H1 (cell line): ENCODE measurements at regions not wholly inside any gene's neighbourhood (a gene's known extent, or its start where the extent isn't known, plus 50 kb on each side); places are given as distances from the start of the nearest gene placed in this dataset.

ENCODE experiments used
- CTCF ChIA-PET: fragments of 300-600 bp; sonication (Branson Sonifier 250); formaldehyde crosslinking; loops from one replicate; lab custom pipeline; 2021; ENCODE audit not compliant: partially characterized antibody; lab: Charles Lee
- POLR2A ChIA-PET: fragments of 300-600 bp; sonication (Branson Sonifier 250); formaldehyde crosslinking; loops from one replicate; lab custom pipeline; 2021; ENCODE audit warnings: inconsistent platforms; ENCODE audit not compliant: partially characterized antibody; lab: Charles Lee
- DNase-seq, 2 experiments: peaks; one replicate each; pipeline versions ENCODE4 v3.0.0 to v3.0.0-alpha.2; 2010 to 2022; ENCODE audit warnings: low spot score in 2 of 2, low read depth in 1 of 2, mixed read lengths in 1 of 2
- FAIRE-seq: peaks from 2 replicates; lab custom pipeline; 2011; peaks lifted over from hg19 to GRCh38; lab: Jason Lieb, UNC
- H2AFZ ChIP-seq: 2 replicates; pipeline ENCODE4 v1.8.1; 2012; ENCODE audit warnings: low read length, inconsistent platforms
- H2AK5ac ChIP-seq: 2 replicates; pipeline ENCODE4 v1.6.1; 2013; ENCODE audit warnings: low read depth, low read length
- H2BK120ac ChIP-seq: replicated peaks from 2 replicates; pipeline ENCODE3; 2013; ENCODE audit warnings: low read depth, low read length, inconsistent platforms
- H2BK12ac ChIP-seq: 2 replicates; pipeline ENCODE4 v1.6.1; 2013; ENCODE audit warnings: low read depth, low read length
- H2BK15ac ChIP-seq: 2 replicates; pipeline ENCODE4 v1.6.1; 2013; ENCODE audit warnings: low read length
- H2BK20ac ChIP-seq: 2 replicates; pipeline ENCODE4 v1.6.1; 2013; ENCODE audit warnings: low read length
- H2BK5ac ChIP-seq: 2 replicates; pipeline ENCODE4 v1.6.1; 2013; ENCODE audit warnings: low read depth, low read length
- H3K14ac ChIP-seq: 2 replicates; pipeline ENCODE4 v1.6.1; 2013; ENCODE audit warnings: inconsistent platforms; ENCODE audit not compliant: insufficient read length
- H3K18ac ChIP-seq: 2 replicates; pipeline ENCODE4 v1.6.1; 2013; ENCODE audit warnings: low read length; ENCODE audit errors: extremely low read depth
- H3K23ac ChIP-seq: 2 replicates; pipeline ENCODE4 v1.6.1; 2013; ENCODE audit warnings: inconsistent platforms; ENCODE audit not compliant: insufficient read length
- H3K23me2 ChIP-seq: 2 replicates; pipeline ENCODE4 v1.6.1; 2013; ENCODE audit warnings: low read depth, low read length
- H3K27ac ChIP-seq: 2 replicates; pipeline ENCODE4 v1.6.1; 2011; ENCODE audit warnings: low read depth, low read length, inconsistent platforms
- H3K27me3 ChIP-seq, 4 experiments: replicated peaks in 1 of 4; 1 replicate in 1 of 4; 2 replicates in 3 of 4; pipeline versions ENCODE4 v1.6.1 to v1.8.1; 2011 to 2013; ENCODE audit warnings: low read length in 3 of 4, mild to moderate bottlenecking in 3 of 4, inconsistent platforms in 2 of 4, mixed read lengths in 2 of 4, moderate library complexity in 1 of 4; ENCODE audit not compliant: control insufficient read depth in 3 of 4, insufficient read depth in 3 of 4; ENCODE audit errors: extremely low read depth in 1 of 4
- H3K36me3 ChIP-seq, 4 experiments: 2 replicates each; pipeline versions ENCODE4 v1.6.1 to v1.8.1; 2011 to 2013; ENCODE audit warnings: mild to moderate bottlenecking in 4 of 4, low read length in 3 of 4, moderate library complexity in 2 of 4, control low read depth in 1 of 4, inconsistent platforms in 1 of 4; ENCODE audit not compliant: insufficient read depth in 4 of 4, control insufficient read depth in 2 of 4
- H3K4ac ChIP-seq: replicated peaks from 2 replicates; pipeline ENCODE3; 2013; ENCODE audit warnings: low read length, low read depth, mixed read lengths, inconsistent platforms; ENCODE audit not compliant: insufficient read length
- H3K4me1 ChIP-seq, 4 experiments: replicated peaks in 1 of 4; 1 replicate in 1 of 4; 2 replicates in 3 of 4; pipeline versions ENCODE4 v1.6.1 to v1.8.1; 2011 to 2013; ENCODE audit warnings: low read length in 3 of 4, inconsistent platforms in 2 of 4, mixed read lengths in 1 of 4; ENCODE audit not compliant: insufficient read depth in 4 of 4, control insufficient read depth in 3 of 4
- H3K4me2 ChIP-seq, 2 experiments: 2 replicates each; pipeline versions ENCODE4 v1.6.1 to v1.8.1; 2011 to 2013; ENCODE audit warnings: low read depth in 2 of 2, low read length in 2 of 2, control low read depth in 1 of 2, inconsistent platforms in 1 of 2, mild to moderate bottlenecking in 1 of 2; ENCODE audit not compliant: insufficient read depth in 1 of 2
- H3K4me3 ChIP-seq, 4 experiments: fragments of 200-600, 300-600 bp in 1 of 4; sonication (generic), shearing (Covaris generic), sonication (Bioruptor Twin) in 1 of 4; 2 replicates each; pipeline versions ENCODE4 v1.5.1 to v1.8.1; 2011 to 2016; ENCODE audit warnings: low read length in 4 of 4, low read depth in 3 of 4, control low read depth in 2 of 4, inconsistent platforms in 2 of 4, mild to moderate bottlenecking in 2 of 4, mixed read lengths in 1 of 4, moderate library complexity in 1 of 4; ENCODE audit not compliant: insufficient read depth in 2 of 4; ENCODE audit errors: extremely low read depth in 1 of 4
- H3K56ac ChIP-seq: replicated peaks from 2 replicates; pipeline ENCODE3; 2013; ENCODE audit warnings: low read depth, mild to moderate bottlenecking, mixed read lengths, low read length, inconsistent platforms; ENCODE audit not compliant: insufficient read length
- H3K79me1 ChIP-seq: 2 replicates; pipeline ENCODE4 v1.6.1; 2013; ENCODE audit warnings: low read depth, low read length, control low read depth
- H3K79me2 ChIP-seq, 2 experiments: 2 replicates each; pipeline versions ENCODE4 v1.6.1 to v1.8.1; 2012 to 2013; ENCODE audit warnings: low read length in 2 of 2, mild to moderate bottlenecking in 2 of 2, inconsistent platforms in 1 of 2; ENCODE audit not compliant: insufficient read depth in 2 of 2, control insufficient read depth in 1 of 2
- H3K9ac ChIP-seq, 4 experiments: replicated peaks in 1 of 4; 1 replicate in 1 of 4; 2 replicates in 3 of 4; pipeline versions ENCODE4 v1.6.1 to v1.8.1; 2011 to 2013; ENCODE audit warnings: low read depth in 3 of 4, low read length in 3 of 4, control low read depth in 2 of 4, mild to moderate bottlenecking in 2 of 4, moderate library complexity in 2 of 4, inconsistent platforms in 1 of 4; ENCODE audit errors: extremely low read depth in 1 of 4
- H3K9me3 ChIP-seq, 2 experiments: 2 replicates each; pipeline versions ENCODE4 v1.6.1 to v1.8.1; 2012 to 2013; ENCODE audit warnings: mild to moderate bottlenecking in 2 of 2, moderate library complexity in 2 of 2, control low read depth in 1 of 2, inconsistent platforms in 1 of 2, low read depth in 1 of 2, low read length in 1 of 2, mixed read lengths in 1 of 2; ENCODE audit not compliant: insufficient read depth in 2 of 2
- H4K20me1 ChIP-seq, 2 experiments: replicated peaks in 1 of 2; 2 replicates each; pipeline versions ENCODE3 to v1.8.1; 2011 to 2013; ENCODE audit warnings: inconsistent platforms in 2 of 2, low read length in 2 of 2, mild to moderate bottlenecking in 1 of 2; ENCODE audit not compliant: insufficient read depth in 2 of 2, control insufficient read depth in 1 of 2
- H4K5ac ChIP-seq: 2 replicates; pipeline ENCODE4 v1.6.1; 2013; ENCODE audit warnings: low read length, low read depth, mixed read lengths, inconsistent platforms; ENCODE audit not compliant: insufficient read length
- H4K8ac ChIP-seq: 2 replicates; pipeline ENCODE4 v1.8.0; 2013; ENCODE audit warnings: mild to moderate bottlenecking, moderate library complexity, low read length, inconsistent platforms; ENCODE audit not compliant: insufficient read depth; ENCODE audit errors: extremely low read depth
- H4K91ac ChIP-seq: replicated peaks from 2 replicates; pipeline ENCODE3; 2013; ENCODE audit warnings: low read length, mixed read lengths, inconsistent platforms; ENCODE audit not compliant: insufficient read length
- ASH2L ChIP-seq: fragments of 200-600, 300-600 bp; sonication (generic); IDR thresholded peaks from one replicate; pipeline ENCODE4 v1.7.1; 2017; ENCODE audit warnings: low read length
- BACH1 ChIP-seq: IDR thresholded peaks from 2 replicates; pipeline ENCODE4 v1.6.1; 2012; ENCODE audit warnings: low read length, improper control_type of control experiment
- CTCF ChIP-seq, 3 experiments: IDR thresholded peaks; 1 replicate in 2 of 3; 2 replicates in 1 of 3; pipeline versions ENCODE4 v1.5.1 to v1.6.1; 2011; ENCODE audit warnings: low read length in 3 of 3, mild to moderate bottlenecking in 3 of 3, inconsistent platforms in 2 of 3, low read depth in 1 of 3, moderate library complexity in 1 of 3; ENCODE audit not compliant: insufficient read depth in 1 of 3; ENCODE audit errors: control extremely low read depth in 1 of 3
- GABPA ChIP-seq: IDR thresholded peaks from 2 replicates; pipeline ENCODE4 v1.6.1; 2011; ENCODE audit warnings: mild to moderate bottlenecking, low read length, moderate library complexity, borderline replicate concordance; ENCODE audit not compliant: insufficient read depth
- KDM4A ChIP-seq: IDR thresholded peaks from one replicate; pipeline ENCODE4 v1.7.1; 2012; ENCODE audit warnings: low read depth, mild to moderate bottlenecking, moderate library complexity, low read length, inconsistent platforms; ENCODE audit not compliant: severe bottlenecking
- NANOG ChIP-seq: IDR thresholded peaks from 2 replicates; pipeline ENCODE4 v1.6.1; 2011; ENCODE audit warnings: low read length, low read depth, mild to moderate bottlenecking, inconsistent platforms; ENCODE audit not compliant: insufficient read depth, poor library complexity, severe bottlenecking
- NRF1 ChIP-seq: IDR thresholded peaks from 2 replicates; pipeline ENCODE4 v1.6.1; 2011; ENCODE audit warnings: mild to moderate bottlenecking, low read depth, low read length, improper control_type of control experiment
- SP2 ChIP-seq: IDR thresholded peaks from 2 replicates; pipeline ENCODE4 v1.6.1; 2012; ENCODE audit warnings: mild to moderate bottlenecking, low read length, inconsistent platforms
- WGBS, 2 experiments: shearing (Covaris generic) in 1 of 2; methylation state at CpG; one replicate each; pipeline versions ENCODE4 v1.1.6 to v1.1.7; 2013 to 2015; ENCODE audit warnings: low lambda C conversion rate in 2 of 2, mixed read lengths in 2 of 2, inconsistent platforms in 1 of 2, low coverage in 1 of 2, missing lambda C conversion rate in 1 of 2; ENCODE audit not compliant: insufficient replicate concordance in 2 of 2, insufficient coverage in 1 of 2, insufficient read length in 1 of 2; ENCODE audit errors: extremely low coverage in 1 of 2, missing lambda C conversion rate in 1 of 2; 5-methylcytosine and 5-hydroxymethylcytosine counted together

DNA sequence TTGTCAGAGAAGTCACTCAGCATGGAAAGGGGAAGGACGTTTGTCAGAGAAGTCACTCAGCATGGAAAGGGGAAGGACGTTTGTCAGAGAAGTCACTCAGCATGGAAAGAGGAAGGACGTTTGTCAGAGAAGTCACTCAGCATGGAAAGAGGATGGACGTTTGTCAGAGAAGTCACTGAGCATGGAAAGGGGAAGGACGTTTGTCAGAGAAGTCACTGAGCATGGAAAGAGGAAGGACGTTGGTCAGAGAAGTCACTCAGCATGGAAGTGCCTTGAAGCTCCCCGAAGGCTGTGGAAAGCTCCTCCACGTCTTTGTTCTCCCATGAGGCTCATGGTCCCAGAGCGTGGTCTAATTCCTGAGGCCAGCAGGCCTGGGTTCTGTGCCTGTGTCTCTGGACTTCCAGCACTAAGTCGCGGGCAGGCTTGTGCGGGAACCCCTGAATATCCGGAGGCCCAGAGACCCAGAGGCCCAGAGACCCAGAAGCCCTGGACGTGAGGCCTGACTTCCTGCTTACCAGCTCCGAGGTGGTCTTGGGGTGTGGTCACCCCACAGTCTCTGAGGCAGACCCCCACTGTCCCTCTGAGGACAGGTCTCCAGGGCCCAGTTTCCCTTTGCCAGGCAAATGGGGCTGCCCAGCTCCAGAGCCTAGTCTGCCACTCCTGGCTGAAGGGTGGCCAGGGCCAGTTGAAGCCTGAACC is 70.4 kb upstream of the TWIST2 start:
- no peak overlapping the region for H4K91ac ChIP-seq
- H3K27ac ChIP-seq = no peak overlapping the region
- no peak for DNase-seq
- H3K4me2 ChIP-seq = no peak overlapping the region
- H2BK120ac ChIP-seq = no peak overlapping the region
- no peak overlapping the region; the same call in 1 of the 2 replicates for H4K8ac ChIP-seq
- H3K18ac ChIP-seq = no peak overlapping the region
- no peaks in the 10 kb centered on the region for H3K9me3 ChIP-seq
- no peak overlapping the region for H3K23ac ChIP-seq
- H2AK5ac ChIP-seq = no peak overlapping the region
- TF ChIP-seq CTCF (IDR thresholded peaks at IDR 0.05; ENCODE audit: control extremely low read depth in 1 of 3, insufficient read depth in 1 of 3, low read depth in 1 of 3, low read length in 3 of 3) (no peak), NANOG (no peak), GABPA (no peak), SP2 (no peak), KDM4A (no peak), NRF1 (no peak), BACH1 (no peak), ASH2L (no peak)
- H3K23me2 ChIP-seq = no peaks in the 10 kb centered on the region
- CTCF ChIA-PET = no interaction called here
- no peak for FAIRE-seq
- no peaks in the 10 kb centered on the region for H3K79me1 ChIP-seq
- H2BK20ac ChIP-seq = no peak overlapping the region
- no peak overlapping the region for H2BK5ac ChIP-seq
- H4K5ac ChIP-seq = no peak overlapping the region
- POLR2A ChIA-PET = no interaction called here
- H3K9ac ChIP-seq = no peak overlapping the region
- no peaks in the 10 kb centered on the region for H3K79me2 ChIP-seq
- WGBS, 2 experiments = 77% methylated on average over 11 of the region's 15 CpGs; no CpG with 5 or more reads in 1 of the 2 experiments
- H3K56ac ChIP-seq = no peak overlapping the region
- no peaks in the 10 kb centered on the region for H4K20me1 ChIP-seq
- H2BK15ac ChIP-seq = no peak overlapping the region
- no peak overlapping the region for H3K4me3 ChIP-seq
- H3K27me3 ChIP-seq = 0 out of 7 replicates have a peak, but pooled peaks cover 0 to 2% (median 0%) of the 10 kb centered on the region in 4 experiments
- no peaks in the 10 kb centered on the region for H3K36me3 ChIP-seq
- no peak overlapping the region for H3K14ac ChIP-seq
- H3K4me1 ChIP-seq = no peaks in the 10 kb centered on the region; a peak in 1 of 7 replicates
- no peak overlapping the region for H2BK12ac ChIP-seq
- H3K4ac ChIP-seq = no peak overlapping the region
- H2AFZ ChIP-seq = no peak overlapping the region
